ENCODE measurements at regions not wholly inside any gene's neighbourhood (a gene's known extent, or its start where the extent isn't known, plus 50 kb on each side); places are given as distances from the start of the nearest gene placed in this dataset.

DNA sequence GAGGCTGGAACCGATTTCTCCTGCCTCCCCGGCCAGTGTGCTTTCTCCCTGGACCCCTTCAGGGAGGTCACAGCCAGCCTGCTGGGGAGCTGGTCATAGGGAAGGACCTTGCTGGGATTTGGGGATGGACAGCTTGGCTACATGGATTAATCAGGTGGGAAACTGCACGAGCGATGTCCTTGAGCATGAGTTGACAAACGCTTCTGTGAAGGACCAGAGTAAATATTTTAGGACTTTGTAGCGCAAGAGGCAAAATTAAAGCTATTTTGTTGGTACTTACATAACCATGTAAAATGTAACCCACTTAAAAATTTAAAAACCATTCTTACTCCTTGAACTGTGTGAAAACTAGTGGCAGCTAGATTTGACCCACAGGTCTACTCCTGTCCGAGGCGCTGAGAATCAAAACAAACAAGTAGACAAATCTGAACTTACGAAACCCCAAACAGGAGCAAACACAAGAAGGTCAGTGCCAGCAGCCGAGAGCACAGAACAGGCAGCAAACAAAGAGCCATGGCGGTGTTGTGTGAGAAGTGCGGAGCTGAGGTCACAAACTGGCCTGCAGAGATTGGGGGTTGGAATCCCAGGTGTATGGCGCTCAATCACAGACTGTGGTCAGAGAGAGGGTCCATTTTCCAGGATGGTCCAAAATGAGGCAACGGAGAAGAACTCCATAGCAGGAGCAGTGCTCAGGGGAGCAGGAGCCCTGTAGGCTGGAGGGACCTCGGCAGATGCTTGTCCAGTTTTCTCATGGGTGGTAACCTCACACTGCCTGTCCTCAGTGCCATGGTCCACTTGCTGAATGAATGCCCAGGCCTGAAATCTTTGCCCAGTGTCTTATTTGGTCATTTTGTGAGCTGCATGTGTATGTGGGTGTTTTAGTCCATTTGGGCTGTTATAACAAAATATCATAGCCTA is 79.2 kb upstream of the CLMN start:
- TF ChIP-seq EZH2 (IDR thresholded peaks at IDR 0.05; ENCODE audit: low read length) = no peak
- TF ChIP-seq, protein P1, sequence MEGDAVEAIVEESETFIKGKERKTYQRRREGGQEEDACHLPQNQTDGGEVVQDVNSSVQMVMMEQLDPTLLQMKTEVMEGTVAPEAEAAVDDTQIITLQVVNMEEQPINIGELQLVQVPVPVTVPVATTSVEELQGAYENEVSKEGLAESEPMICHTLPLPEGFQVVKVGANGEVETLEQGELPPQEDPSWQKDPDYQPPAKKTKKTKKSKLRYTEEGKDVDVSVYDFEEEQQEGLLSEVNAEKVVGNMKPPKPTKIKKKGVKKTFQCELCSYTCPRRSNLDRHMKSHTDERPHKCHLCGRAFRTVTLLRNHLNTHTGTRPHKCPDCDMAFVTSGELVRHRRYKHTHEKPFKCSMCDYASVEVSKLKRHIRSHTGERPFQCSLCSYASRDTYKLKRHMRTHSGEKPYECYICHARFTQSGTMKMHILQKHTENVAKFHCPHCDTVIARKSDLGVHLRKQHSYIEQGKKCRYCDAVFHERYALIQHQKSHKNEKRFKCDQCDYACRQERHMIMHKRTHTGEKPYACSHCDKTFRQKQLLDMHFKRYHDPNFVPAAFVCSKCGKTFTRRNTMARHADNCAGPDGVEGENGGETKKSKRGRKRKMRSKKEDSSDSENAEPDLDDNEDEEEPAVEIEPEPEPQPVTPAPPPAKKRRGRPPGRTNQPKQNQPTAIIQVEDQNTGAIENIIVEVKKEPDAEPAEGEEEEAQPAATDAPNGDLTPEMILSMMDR (optimal IDR thresholded peaks at IDR 0.05 in 1 of 3, IDR thresholded peaks at IDR 0.05 in 1 of 3, conservative IDR thresholded peaks at IDR 0.05 in 1 of 3; ENCODE audit: extremely low read depth in 1 of 3, insufficient read depth in 2 of 3, low read length in 3 of 3) = no peak

Data from keratinocyte (primary cell).